HFFc6 (cell line): ENCODE measurements at regions not wholly inside any gene's neighbourhood (a gene's known extent, or its start where the extent isn't known, plus 50 kb on each side); places are given as distances from the start of the nearest gene placed in this dataset.

Experiments used
- DNase-seq: peaks from one replicate; pipeline ENCODE4 v3.0.0-alpha.2; 2018
- H3K27ac Mint-ChIP-seq: 2 replicates; pipeline ENCODE4 v1.8.0; 2020; ENCODE audit warnings: mild to moderate bottlenecking, mixed read lengths
- H3K27me3 Mint-ChIP-seq: 2 replicates; pipeline ENCODE4 v1.8.0; 2021; ENCODE audit warnings: mild to moderate bottlenecking, moderate library complexity, mixed read lengths; ENCODE audit not compliant: insufficient read depth
- H3K36me3 Mint-ChIP-seq: 2 replicates; pipeline ENCODE4 v1.8.0; 2021; ENCODE audit warnings: low read depth, mixed read lengths
- H3K4me1 Mint-ChIP-seq: 2 replicates; pipeline ENCODE4 v1.8.0; 2020; ENCODE audit warnings: low read depth, mixed read lengths
- H3K4me3 Mint-ChIP-seq: 2 replicates; pipeline ENCODE4 v1.8.0; 2020; ENCODE audit warnings: mild to moderate bottlenecking, moderate library complexity, mixed read lengths
- H3K9me3 Mint-ChIP-seq: 2 replicates; pipeline ENCODE4 v1.8.0; 2020; ENCODE audit warnings: mild to moderate bottlenecking, mixed read lengths
- TF ChIP-seq, protein P1 (sequence below): fragments of 200-600 bp; sonication (generic); IDR thresholded peaks from 2 replicates; pipeline ENCODE4 v1.5.0; 2021; ENCODE audit warnings: antibody characterized with exemption, mild to moderate bottlenecking

DNA sequence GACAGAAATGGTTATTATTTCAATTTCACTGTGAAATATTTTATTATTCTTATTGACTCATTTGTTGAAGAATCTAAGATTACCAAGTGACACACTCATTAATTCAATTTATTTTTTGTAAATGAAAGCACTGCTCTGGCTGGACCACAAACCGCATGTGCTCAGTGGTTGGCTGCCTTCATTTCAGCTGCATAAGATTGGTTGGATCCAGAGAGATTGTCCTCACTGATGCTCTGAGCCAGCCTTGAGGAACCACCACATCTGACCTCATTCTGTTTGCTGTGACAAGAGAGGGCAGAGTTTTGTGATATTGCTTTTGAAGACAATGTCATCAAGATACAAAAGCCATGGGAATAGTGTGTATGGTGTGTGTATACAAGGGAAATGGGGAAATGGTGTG lies 192.1 kb downstream of the CYRIA start:
- H3K27me3 Mint-ChIP-seq = peaks cover 3% of the 10 kb centered on the region; the same call in 1 of the 2 replicates
- peaks cover 64% of the 10 kb centered on the region for H3K9me3 Mint-ChIP-seq
- TF ChIP-seq, protein P1, sequence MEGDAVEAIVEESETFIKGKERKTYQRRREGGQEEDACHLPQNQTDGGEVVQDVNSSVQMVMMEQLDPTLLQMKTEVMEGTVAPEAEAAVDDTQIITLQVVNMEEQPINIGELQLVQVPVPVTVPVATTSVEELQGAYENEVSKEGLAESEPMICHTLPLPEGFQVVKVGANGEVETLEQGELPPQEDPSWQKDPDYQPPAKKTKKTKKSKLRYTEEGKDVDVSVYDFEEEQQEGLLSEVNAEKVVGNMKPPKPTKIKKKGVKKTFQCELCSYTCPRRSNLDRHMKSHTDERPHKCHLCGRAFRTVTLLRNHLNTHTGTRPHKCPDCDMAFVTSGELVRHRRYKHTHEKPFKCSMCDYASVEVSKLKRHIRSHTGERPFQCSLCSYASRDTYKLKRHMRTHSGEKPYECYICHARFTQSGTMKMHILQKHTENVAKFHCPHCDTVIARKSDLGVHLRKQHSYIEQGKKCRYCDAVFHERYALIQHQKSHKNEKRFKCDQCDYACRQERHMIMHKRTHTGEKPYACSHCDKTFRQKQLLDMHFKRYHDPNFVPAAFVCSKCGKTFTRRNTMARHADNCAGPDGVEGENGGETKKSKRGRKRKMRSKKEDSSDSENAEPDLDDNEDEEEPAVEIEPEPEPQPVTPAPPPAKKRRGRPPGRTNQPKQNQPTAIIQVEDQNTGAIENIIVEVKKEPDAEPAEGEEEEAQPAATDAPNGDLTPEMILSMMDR = no peak
- no peaks in the 10 kb centered on the region for H3K4me1 Mint-ChIP-seq
- no peak overlapping the region for H3K27ac Mint-ChIP-seq
- H3K36me3 Mint-ChIP-seq = peaks cover 4% of the 10 kb centered on the region
- DNase-seq = no peak
- H3K4me3 Mint-ChIP-seq = no peak overlapping the region

GRCh38 chr2:16470936-16471490 lies 194.6 kb downstream of the CYRIA start:
- Mint-ChIP-seq H3K9me3 (peaks cover 79% of the 10 kb centered on the region), H3K4me1 (no peaks in the 10 kb centered on the region), H3K27me3 (peaks cover 3% of the 10 kb centered on the region; the same call in 1 of the 2 replicates), H3K27ac (no peak overlapping the region), H3K36me3 (no peaks in the 10 kb centered on the region; the same call in 1 of the 2 replicates), H3K4me3 (no peak overlapping the region)
- TF ChIP-seq, protein P1 = no peak
- DNase-seq = no peak

DNA sequence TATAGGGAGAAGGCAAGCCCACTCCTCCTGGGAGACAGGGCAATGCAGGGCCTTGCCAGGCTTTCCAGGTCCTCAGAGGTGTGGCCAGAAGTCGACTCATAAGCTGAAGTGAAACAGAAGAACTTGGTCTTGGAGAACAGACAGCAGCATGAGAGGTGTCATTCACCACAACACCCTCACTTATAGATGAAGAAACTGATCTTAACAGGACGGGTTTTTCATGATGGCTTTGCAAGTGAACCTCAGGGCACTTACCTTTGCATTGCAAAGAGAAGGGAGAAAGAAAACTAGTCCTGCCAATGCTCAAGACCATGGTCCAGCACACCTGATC lies 198.8 kb downstream of the CYRIA start:
- Mint-ChIP-seq H3K9me3 (peaks cover 87% of the 10 kb centered on the region), H3K27me3 (no peaks in the 10 kb centered on the region), H3K27ac (no peak overlapping the region), H3K36me3 (no peaks in the 10 kb centered on the region), H3K4me3 (no peak overlapping the region), H3K4me1 (no peaks in the 10 kb centered on the region)
- TF ChIP-seq, protein P1 = no peak
- no peak for DNase-seq

DNA sequence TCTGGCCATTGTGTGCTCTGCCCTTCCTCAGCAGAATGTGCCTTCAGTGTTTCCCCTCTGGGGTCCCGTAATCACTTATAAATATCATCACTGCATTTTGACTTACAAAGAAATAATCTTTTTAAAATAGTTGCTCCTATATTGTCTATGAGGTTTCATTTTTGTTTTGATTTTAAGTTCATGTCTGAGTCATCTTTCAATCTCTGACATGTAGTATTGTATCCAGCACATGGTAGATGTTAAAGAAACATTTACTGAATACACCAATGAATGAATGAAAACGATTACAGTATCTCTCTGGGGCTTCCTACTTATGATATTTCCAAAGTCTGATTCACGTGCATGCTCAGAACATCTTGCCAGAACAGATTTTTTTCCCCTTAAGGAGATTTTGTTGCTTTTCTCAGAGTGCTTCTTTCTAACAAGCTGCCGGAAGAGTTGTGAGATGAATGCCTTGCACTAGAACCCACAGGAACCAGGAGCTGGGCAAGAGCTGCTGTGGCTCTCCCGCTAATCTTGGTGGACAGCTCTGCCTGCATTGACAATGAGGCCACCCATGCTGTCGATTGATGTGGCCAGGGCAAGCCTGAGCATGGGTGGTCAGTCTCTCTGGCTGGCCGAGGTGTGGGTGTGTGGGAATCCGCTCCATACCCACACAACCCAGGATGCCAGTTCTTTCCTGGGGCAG lies 199.4 kb downstream of the CYRIA start:
- Mint-ChIP-seq H3K4me1 (no peaks in the 10 kb centered on the region), H3K36me3 (no peaks in the 10 kb centered on the region), H3K4me3 (no peak overlapping the region), H3K27ac (no peak overlapping the region), H3K27me3 (no peaks in the 10 kb centered on the region), H3K9me3 (peaks cover 87% of the 10 kb centered on the region)
- no peak for DNase-seq
- TF ChIP-seq, protein P1 = no peak

- no peak for DNase-seq
- no peak overlapping the region for H3K27ac Mint-ChIP-seq
- H3K9me3 Mint-ChIP-seq = peaks cover 90% of the 10 kb centered on the region
- no peaks in the 10 kb centered on the region for H3K4me1 Mint-ChIP-seq
- H3K27me3 Mint-ChIP-seq = no peaks in the 10 kb centered on the region
- no peak overlapping the region for H3K4me3 Mint-ChIP-seq
- no peaks in the 10 kb centered on the region for H3K36me3 Mint-ChIP-seq
- TF ChIP-seq, protein P1 = no peak
These were observed 201.0 kb downstream of the CYRIA start for GRCh38 chr2:16464641-16465040.
